ENCODE measurements at regions not wholly inside any gene's neighbourhood (a gene's known extent, or its start where the extent isn't known, plus 50 kb on each side); places are given as distances from the start of the nearest gene placed in this dataset.
"Not testable (repeated sequence)": the region's sequence is repeated elsewhere in the genome, so short reads cannot be mapped to it uniquely, and the experiment has no call there.

DNA sequence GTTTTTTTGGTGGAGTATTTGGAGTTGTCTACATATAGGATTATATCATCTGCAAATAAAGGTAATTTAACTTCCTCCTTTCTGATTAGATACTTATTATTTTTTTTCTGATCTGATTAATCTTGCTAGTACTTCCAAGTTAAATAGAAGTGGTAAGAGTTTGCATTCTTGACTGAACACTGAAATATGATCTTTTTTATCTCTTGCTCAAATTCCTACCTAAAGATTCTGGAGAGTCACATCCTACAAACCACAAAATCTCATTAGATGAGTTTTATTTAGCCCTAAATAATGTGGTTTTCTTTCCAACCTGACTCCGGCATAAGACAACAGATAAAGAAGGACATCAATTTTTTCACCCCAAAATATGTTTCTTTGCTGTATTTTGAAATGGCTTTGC is 977.9 kb upstream of the GBE1 start:
- DNase-seq = no peak

DNA sequence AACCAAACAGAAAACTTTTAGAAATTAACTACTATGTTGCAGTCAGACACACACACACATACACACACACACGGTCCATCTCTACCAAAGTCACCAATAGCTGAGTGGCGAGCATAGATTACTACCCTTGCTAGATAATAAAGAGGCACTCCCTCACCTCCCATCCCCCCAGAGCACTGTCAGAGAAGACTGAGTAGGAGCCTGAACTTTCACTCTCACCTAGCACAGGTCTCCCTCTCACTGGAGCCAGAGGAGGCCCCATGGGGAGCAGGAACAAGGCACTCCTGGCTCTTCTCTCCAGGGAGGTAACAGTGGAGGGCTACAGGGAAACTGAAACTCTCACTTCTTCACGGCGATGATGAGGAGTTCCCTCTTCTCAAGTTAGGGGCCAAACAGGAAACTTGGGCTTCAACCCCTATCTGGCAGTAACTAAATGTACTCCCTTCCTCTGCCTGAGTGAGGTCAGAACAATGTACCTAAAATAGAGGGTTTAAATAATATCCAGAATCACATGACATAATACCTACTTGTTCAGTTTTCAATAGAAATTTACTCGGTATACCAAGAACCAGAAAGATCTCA is 975.3 kb upstream of the GBE1 start:
- DNase-seq = no peak

DNA sequence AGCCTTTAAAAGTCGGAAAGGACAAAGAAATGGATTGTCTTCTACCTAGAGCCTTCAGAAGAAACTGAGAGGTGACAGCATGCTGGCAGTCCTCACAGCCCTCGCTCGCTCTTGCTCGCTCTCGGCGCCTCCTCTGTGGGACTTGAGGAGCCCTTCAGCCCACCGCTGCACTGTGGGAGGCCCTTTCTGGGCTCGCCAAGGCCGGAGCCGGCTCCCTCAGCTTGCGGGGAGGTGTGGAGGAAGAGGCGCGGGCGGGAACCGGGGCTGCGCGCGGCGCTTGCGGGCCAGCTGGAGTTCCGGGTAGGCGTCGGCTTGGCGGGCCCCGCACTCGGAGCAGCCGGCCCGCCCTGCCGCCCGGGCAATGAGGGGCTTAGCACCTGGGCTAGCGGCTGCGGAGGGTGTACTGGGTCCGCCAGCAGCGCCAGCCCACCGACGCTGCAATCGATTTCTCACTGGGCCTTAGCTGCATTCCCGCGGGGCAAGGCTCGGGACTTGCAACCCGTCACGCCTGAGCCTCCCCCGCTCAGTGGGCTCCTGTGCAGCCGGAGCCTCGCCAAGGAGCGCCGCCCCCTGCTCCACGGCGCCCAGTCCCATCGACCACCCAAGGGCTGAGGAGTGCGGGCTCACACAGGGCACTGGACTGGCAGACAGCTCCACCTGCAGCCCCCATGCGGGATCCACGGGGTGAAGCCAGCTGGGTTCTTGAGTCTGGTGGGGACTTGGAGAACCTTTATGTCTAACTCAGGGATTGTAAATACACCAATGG is 953.8 kb upstream of the GBE1 start:
- no peak for DNase-seq

DNA sequence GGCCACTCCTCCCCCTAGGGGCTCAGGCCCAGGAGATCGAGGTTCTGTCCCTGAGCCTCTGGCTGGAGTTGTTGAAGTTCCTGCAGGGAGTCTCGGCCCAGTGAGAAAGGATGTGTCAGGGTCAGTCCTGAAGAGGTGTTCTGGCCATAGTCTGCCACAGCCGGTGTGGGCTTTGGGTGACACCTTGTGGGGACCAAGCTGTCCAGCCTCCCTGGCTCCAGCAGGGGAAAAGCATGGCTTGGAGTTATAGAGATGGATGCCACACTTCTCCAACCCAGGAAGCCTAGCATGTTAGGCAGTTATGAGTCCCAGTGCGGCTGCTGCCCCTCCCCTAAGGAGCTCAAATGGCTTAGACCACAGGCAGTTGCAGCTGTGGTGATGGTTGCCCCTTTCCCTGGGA is 945.6 kb upstream of the GBE1 start:
- DNase-seq = no peak

DNA sequence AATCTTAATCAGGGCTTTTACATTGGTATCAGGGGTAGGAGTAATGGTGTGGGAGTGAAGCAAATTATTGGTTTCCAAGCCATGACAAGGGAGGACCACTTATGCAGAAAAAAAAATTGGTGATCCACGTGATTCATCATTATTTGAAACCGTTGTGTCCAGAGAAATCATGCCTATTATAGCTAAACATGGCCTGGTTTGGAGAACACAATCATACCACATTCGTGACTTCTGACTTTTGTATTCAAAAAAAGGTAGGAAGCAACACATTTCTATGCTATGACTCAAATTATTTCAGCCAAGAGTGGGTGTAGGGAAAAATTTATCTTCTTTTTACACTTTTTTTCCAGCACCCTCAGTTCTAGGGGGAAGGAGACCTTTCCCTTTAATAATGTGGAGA is 924.3 kb upstream of the GBE1 start:
- no peak for DNase-seq

DNA sequence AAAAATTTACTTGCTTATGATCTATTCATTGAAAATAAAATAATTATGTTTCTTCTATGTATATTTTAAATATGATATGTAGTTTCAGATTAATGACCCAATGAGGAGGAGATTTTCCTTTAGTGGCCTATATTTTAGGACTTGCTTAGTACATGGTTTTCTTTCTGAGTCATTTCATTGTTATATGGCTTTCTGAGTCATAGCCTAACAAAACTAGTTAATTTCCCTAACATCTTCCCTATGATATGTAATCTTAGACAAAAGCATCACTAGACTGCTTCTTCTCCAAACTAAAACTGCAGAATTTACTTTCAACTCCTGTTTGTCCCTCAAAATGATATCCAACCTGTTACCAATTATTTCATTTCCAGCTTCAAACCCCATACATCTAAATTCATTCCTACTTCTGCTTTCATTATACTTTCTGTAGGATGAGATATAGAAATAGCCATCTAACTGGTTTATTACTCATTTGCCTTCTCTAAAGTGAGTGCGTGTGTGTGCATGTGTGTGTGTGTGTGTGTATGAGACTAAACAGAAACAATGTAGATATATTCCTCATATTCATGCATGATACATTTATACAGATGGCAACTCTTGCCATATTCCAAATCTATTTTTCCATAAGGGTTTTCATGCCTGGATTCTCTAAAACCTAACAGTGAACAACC is 915.0 kb upstream of the GBE1 start:
- no peak for DNase-seq

DNA sequence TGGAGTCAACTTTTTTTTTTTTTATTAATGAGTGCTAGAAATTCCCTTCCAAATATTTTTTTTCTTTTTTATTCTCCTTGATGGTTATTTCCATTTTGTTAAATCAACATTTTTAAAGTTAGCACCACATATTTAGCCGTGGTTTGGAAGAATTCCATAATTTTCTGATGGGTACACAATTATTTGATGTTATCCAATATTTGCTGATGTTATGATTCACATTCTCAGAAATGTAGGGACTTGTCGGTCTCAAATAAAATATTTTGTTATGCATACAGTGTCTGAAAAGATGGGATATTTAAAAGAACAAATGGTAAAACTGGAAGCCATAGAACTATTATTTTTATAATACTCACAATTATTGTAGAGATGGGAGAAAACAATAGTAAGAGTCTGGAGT is 911.5 kb upstream of the GBE1 start:
- no peak for DNase-seq

DNA sequence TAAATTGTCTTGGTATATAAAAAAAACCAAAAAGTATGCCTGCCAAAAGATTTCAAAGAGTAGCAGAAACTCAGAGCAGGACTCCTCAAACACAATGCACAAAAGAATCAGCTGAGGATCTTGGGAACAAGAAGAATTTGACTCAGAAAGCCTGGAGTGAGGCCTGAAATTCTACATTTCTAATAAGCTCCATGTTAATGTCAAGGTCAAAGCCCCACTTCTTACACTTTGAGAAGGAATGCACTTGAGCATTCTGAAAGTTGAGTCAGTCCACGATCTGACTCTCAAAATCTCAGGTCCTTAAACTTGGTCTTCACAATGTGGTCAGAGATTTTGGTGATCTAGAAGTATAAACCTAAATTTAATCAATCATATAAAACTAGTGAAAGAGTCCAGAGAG is 910.0 kb upstream of the GBE1 start:
- DNase-seq = no peak

DNA sequence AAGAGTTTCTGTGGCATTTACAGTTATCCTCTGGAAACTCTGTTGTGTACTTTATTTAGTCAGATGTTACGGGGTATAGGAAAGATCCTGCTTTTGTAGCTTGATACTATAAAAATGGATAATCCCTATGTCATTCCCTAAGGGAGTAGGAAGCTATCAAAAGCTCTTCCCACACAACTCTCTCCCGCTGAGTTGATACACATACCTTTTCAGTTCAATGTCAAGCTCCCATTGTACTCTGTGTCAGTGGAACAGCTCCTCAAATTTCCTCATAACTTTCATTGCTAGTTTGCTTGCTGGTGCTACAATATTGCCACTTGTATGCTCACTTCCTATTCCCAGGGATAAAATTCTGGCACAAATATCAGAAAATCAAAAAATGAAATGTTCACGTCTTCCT is 893.3 kb upstream of the GBE1 start:
- no peak for DNase-seq

DNA sequence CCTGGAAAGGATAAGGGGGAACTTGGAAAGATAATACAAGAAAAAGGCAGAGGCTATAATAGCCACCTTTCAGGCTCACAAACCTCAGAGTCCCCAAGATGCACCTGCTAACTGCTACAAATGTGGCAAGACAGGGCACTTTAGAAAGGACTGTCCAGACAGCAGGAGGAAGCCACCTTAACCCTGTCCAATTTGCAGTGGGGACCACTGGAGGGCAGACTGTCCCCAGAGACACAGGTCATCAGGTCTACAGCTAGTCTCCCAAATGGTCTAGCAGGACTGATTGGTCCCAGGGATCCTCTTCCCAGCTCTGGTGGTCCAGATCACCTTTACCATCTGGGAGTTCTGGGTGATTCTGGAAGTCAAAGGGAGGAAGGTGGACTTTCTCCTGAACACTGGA is 882.5 kb upstream of the GBE1 start:
- no peak for DNase-seq

DNA sequence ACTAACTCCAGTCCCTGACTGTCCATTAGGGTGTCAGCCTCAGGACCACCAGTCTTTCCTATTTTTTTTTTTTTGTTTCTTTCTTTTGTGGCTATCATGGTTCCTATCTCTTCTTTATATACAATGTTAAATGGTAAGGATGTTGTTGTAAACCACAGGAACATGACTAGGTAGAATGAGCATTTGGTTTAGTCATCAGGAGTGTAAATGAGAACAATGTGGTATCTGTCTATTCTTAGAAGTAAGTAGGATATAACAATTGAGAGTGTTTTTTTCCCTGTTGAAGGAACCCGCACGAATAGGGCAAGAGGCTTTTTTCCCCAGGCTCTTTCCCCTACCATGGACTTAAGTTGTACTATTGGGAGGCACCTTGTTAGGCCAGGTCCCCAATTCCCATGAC is 880.3 kb upstream of the GBE1 start:
- DNase-seq = no peak

DNA sequence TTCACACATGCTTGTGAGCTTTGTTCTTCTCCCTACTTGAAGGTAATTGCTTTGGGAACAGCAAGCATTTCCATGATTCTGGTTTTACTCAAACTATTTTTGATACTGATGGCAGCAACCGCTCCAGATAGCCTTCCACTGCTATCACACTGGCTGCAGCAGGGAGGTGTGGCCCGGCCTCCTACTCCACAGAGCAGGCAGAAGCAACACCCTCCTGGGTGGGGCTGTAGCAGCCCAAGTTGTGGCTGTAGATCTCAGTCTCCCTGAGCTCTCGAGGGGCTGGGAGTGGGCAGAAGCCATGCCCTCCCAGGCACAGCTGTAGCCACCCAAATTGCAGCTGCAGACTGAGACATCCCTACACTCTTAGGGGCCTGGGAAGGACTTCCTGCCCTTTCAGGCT is 878.8 kb upstream of the GBE1 start:
- no peak for DNase-seq

DNA sequence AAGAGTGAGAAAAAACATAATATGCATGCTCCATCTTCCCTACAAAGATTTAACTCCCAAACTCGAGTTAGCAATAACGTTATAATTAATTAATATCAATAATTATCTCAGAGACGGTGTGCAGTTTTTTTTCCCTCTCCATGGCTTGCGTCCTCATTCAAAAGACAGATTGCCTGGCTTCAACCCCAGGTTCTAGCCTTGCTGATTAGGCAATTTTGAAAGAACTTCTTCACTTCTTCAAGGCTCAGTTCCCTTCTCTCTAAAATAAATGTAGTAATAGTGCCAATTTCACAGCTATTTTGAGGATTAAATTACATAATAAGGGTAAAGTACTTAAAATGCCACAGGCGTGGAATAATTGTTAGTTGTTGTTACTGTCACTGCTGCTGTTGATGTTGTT is 876.1 kb upstream of the GBE1 start:
- no peak for DNase-seq

DNA sequence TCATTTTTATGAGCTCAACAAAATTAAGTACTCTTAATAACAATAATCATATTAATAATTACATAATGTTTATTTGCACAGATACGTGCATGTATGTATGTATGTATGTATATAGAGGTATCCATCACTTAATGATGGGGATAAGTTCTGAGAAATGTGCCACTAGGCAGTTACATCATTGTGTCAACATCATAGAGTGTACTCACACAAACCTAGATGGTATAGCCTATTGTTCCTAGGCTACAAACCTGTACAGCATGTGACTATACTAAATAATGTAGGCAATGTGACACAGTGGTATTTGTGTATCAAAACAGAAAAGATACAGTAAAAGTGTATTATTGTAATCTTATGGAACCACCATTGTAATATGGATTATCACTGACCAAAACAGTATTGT is 874.7 kb upstream of the GBE1 start:
- DNase-seq = no peak

DNA sequence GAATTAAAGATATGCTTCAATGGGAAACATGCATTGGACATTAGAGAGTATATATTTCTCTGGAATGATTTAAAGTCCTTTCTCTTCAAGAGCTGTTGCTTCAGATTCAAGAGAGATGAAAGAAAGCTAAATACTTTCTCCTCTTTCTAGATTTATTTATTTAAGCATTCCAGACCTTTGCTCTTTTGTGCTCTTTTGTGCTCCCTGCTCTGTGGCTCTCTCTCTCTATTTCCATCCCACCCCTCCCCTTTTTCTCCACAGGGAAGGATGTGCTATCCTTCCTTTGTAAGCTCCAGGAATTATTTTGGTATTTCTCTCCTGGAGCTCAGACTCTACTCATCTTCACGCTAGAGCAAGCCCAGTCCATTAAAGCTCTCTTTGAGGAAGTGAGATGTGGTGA is 871.9 kb upstream of the GBE1 start:
- no peak for DNase-seq

DNA sequence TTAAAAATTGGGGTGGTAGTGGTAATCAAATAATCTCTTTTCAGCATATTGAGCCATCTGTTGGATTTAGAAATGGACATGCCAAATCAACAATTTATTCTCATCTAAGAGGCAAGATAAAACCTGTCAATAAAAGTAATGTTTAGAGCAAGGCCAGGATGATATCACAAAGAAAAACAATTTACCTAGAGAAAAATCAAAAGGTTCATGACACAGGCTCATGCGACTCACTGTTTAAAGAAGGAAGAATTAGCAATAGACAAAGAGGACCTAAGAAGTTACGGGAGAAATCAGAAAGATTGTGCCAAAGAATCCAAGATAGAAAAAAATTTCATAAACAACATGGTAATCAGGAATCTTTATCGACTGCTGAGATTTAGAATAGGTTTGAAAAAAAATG is 868.5 kb upstream of the GBE1 start:
- DNase-seq = no peak

DNA sequence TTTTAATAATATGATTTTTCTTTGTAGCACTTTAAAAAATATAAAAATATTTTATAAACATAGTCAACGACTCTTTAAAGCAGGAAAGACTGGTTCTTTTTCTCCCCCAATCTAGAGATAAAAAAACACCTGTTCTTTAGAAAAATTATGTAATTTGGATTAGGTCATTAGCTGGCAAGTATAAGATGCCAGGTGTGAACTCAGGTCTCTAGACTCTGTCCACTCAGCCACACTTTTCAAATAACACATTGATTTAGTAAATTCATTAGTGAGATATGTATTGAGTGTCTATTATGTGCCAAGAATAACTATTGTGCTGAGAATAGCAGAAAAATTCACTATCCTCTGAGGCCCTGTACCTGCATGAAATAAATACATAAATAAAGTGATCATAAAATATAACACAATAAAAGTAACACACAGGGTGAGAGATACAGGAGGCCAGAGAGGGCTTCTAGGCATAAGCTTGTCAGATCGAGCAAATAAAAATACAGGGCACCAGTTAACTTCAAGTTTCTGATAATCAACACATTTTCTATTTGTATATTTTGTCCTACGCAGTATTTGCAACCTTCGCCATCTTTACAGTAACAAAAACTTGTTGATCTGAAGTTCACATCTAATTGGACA is 867.1 kb upstream of the GBE1 start:
- DNase-seq = no peak

DNA sequence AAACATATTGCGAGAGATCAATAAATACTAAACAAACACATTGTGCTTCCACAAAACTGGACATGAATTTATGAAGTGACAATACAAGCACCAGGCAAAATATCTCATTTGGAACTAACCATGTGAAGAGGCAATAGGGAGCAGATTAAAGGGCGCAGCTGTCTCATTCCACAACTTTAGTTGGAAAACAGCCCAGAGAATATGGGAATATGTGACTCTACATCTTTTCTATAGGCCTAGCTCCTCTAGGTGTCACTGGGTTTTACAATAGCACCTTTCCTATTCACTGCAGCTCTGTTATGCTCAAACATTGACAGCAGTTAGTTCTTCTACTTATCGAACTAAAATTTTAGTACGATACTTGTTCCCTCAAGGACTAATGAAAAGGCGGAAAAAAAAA is 866.3 kb upstream of the GBE1 start:
- DNase-seq = no peak

DNA sequence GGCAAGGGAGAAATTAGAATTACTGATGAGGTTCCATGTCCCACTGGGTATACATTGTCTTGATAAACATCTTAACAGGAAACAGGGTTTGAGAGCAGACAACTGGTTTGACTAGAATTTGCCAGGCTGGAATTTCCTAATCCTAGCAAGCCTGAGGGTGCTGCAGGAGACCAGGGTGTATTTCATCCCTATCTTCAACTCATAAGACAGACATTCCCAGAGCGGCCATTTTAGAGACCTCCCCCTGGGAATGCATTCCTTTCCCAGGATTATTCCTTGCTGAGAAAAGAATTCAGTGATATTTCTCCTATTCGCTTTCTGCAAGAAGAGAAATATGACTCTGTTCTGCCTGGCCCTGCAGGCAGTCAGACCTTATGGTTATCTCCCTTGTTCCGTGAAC is 859.3 kb upstream of the GBE1 start:
- not testable (repeated sequence) for DNase-seq

DNA sequence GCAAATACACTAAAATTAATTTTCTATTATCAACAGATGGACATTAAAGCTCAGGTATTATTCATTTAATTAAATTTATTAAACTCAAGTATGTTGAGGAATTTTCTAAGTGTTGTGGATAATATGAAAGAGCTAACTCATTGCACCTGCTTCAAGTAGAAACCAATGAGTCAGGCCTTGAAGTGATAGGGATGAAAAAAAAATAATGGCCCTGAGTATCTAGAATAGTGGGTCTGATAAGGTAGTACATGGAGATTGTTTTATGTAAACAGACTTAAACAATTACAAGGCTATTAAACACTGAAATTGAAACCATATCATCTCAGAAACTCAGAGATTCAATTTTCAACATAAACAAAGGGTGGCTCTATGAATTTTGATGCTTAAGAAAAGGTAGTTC is 857.1 kb upstream of the GBE1 start:
- DNase-seq = no peak

DNA sequence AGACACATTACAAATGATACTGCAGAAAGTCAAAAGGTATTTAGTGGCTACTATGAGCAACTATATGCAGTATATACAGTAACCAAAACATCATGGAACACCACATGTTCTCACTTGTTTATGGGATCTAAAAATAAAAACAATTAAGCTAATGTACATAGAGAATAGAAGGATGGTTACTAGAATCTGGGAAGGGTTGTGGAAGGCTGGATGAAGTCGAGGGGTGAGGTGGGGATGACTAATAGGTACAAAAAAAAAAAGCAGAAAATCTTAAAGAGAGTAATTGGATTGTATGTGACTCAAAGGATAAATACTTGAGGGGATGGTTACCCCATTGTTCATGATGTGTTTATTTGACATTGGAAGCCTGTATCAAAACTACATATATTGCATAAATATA is 848.8 kb upstream of the GBE1 start:
- DNase-seq = no peak

DNA sequence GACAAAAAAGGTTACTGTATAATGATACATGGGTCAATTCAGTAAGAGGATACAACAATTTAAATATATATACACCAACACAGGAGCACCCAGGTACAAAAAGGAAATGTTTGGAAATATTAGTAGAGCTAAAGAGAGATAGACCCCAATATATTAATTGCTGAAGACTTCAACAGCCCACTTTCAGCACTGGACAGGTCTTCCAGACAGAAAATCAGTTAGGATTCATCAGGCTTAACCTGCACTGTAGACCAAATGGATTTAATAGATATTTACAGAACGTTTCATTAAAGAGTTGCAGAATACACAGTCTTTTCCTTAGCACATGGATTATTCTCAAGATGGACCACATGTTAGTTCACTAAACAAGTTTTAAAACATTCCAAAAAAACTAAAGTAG is 845.9 kb upstream of the GBE1 start:
- no peak for DNase-seq

DNA sequence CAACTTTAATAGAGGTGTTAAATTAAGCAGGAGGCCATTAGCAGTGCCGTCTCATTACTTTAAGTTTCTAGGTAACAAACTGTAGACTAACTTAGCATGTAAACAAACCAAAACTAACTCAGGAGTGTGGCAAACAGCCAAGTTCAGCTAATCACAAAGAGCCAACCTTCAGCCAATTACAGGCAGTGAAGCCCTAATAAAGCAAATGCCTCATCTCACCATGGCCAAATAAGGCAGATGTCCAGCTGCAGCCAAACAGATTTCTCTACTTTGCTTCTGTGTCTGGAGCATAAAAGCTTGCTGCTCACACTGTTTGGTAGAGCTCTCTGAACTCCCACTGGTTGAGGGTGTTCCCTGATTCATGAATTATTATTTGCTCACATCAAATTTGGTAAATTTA is 835.4 kb upstream of the GBE1 start:
- DNase-seq = no peak

DNA sequence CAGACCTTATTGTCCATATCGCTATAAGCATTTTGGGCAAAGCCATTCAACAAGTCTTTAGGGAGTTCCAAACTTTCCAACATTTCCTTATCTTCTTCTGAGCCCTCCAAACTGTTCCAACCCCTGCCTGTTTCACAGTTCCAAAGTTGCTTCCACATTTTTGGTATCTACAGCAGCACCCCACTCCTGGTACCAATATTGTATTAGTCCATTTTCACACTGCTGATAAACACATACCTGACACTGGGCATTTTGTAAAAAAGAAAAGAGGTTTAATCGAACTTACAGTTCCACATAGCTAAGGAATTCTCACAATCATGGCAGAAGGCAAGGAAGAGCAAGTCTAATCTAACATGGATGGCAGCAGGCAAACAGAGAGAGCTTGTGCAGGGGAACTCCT is 834.1 kb upstream of the GBE1 start:
- no peak for DNase-seq

All from stimulated activated CD4-positive, alpha-beta T cell treated with anti-CD3 and anti-CD28 coated beads, Interleukin-2, amount 100 ng/mL, for 48 hours (primary cell).